HCT116 (cell line): ENCODE measurements at regions not wholly inside any gene's neighbourhood (a gene's known extent, or its start where the extent isn't known, plus 50 kb on each side); places are given as distances from the start of the nearest gene placed in this dataset.

Source experiments
- ATAC-seq: fragments of 200-7000 bp; cut with Tn5 transposase; 2 replicates; pipeline ENCODE4 v1.9.1; 2020; ENCODE audit warnings: mild to moderate bottlenecking, moderate library complexity
- BruUV-seq: library from RNA; stranded (reverse); fragments of 400-500 nt; replicated peaks from 2 replicates; lab custom pipeline; 2021; lab: Mats Ljungman, UMichigan
- CTCF ChIA-PET: fragments of 300-600 bp; sonication (Branson Sonifier 250); formaldehyde crosslinking; loops from one replicate; lab custom pipeline; 2021; ENCODE audit warnings: antibody characterized with exemption; lab: Charles Lee
- POLR2A ChIA-PET: fragments of 300-600, 350-600 bp; sonication (Branson Sonifier 250); formaldehyde crosslinking; loops from one replicate; lab custom pipeline; 2021; ENCODE audit warnings: antibody characterized with exemption; lab: Charles Lee
- RAD21 ChIA-PET, 2 experiments: fragments of 300-600 bp; sonication (Branson Sonifier 250); formaldehyde crosslinking; loops; one replicate each; lab custom pipeline; 2023; ENCODE audit warnings: low total read pairs in 2 of 2; ENCODE audit not compliant: uncharacterized antibody in 2 of 2, unreplicated experiment in 2 of 2, low non-redundant PET in 1 of 2; lab: Charles Lee
- DNase-seq: peaks from one replicate; pipeline ENCODE4 v3.0.0-alpha.2; 2010; ENCODE audit warnings: low read depth, low spot score
- H2AFZ ChIP-seq: fragments of 200-600 bp; shearing (Covaris generic), sonication (generic); 2 replicates; pipeline ENCODE4 v1.6.1; 2017; ENCODE audit warnings: low read depth, mixed run types, mixed read lengths, antibody characterized with exemption, low read length; ENCODE audit not compliant: poor library complexity, severe bottlenecking
- H3K27ac ChIP-seq: 2 replicates; pipeline ENCODE4 v1.5.1; 2012; ENCODE audit warnings: low read depth, low read length
- H3K27me3 ChIP-seq: fragments of 200-600 bp; sonication (generic); 2 replicates; pipeline ENCODE4 v1.6.1; 2016; ENCODE audit warnings: mixed run types, low read length, mixed read lengths; ENCODE audit not compliant: insufficient read depth
- H3K36me3 ChIP-seq, 2 experiments: fragments of 200-500 bp in 1 of 2; fragments of 200-600 bp in 1 of 2; sonication (Bioruptor generic) in 1 of 2; sonication (generic) in 1 of 2; 2 replicates each; pipeline versions ENCODE4 v1.5.1 to v1.6.1; 2014 to 2016; ENCODE audit warnings: low read length in 2 of 2, inconsistent platforms in 1 of 2, mixed read lengths in 1 of 2, mixed run types in 1 of 2; ENCODE audit not compliant: insufficient read depth in 2 of 2, control insufficient read depth in 1 of 2
- H3K4me1 ChIP-seq, 2 experiments: fragments of 200-600 bp in 1 of 2; sonication (generic) in 1 of 2; 2 replicates each; pipeline versions ENCODE4 v1.5.1 to v1.6.1; 2012 to 2017; ENCODE audit warnings: low read length in 2 of 2, inconsistent platforms in 1 of 2, mild to moderate bottlenecking in 1 of 2, mixed read lengths in 1 of 2, mixed run types in 1 of 2, moderate library complexity in 1 of 2; ENCODE audit not compliant: insufficient read depth in 2 of 2, control insufficient read depth in 1 of 2
- H3K4me2 ChIP-seq: fragments of 200-600 bp; sonication (generic); 2 replicates; pipeline ENCODE4 v1.6.1; 2017; ENCODE audit warnings: mixed run types, low read length, mixed read lengths
- H3K4me3 ChIP-seq, 2 experiments: fragments of 200-600 bp in 1 of 2; sonication (generic) in 1 of 2; replicated peaks in 1 of 2; 2 replicates each; pipeline ENCODE4 v1.5.1; 2011 to 2016; ENCODE audit warnings: low read length in 2 of 2, control low read depth in 1 of 2, low read depth in 1 of 2, mild to moderate bottlenecking in 1 of 2, mixed read lengths in 1 of 2, mixed run types in 1 of 2
- H3K79me2 ChIP-seq: fragments of 200-600 bp; sonication (generic); 2 replicates; pipeline ENCODE4 v1.6.1; 2017; ENCODE audit warnings: mild to moderate bottlenecking, mixed run types, low read length, moderate library complexity, mixed read lengths; ENCODE audit not compliant: insufficient read depth
- H3K9ac ChIP-seq: fragments of 200-600 bp; sonication (generic); 2 replicates; pipeline ENCODE4 v1.6.1; 2016; ENCODE audit warnings: low read length, mixed read lengths
- H3K9me2 ChIP-seq: fragments of 200-600 bp; sonication (generic), shearing (Covaris generic); 2 replicates; pipeline ENCODE4 v1.6.1; 2017; ENCODE audit warnings: mixed run types, mild to moderate bottlenecking, moderate library complexity; ENCODE audit not compliant: insufficient read depth
- H3K9me3 ChIP-seq, 2 experiments: fragments of 200-500 bp in 1 of 2; fragments of 200-600 bp in 1 of 2; sonication (Bioruptor generic) in 1 of 2; sonication (generic) in 1 of 2; 2 replicates each; pipeline ENCODE4 v1.6.1; 2014 to 2017; ENCODE audit warnings: low read length in 2 of 2, mixed read lengths in 2 of 2, inconsistent platforms in 1 of 2, low read depth in 1 of 2, mild to moderate bottlenecking in 1 of 2, mixed run types in 1 of 2, moderate library complexity in 1 of 2; ENCODE audit not compliant: control insufficient read depth in 1 of 2, insufficient read depth in 1 of 2
- H4K20me1 ChIP-seq: fragments of 200-600 bp; sonication (generic), shearing (Covaris generic); 2 replicates; pipeline ENCODE4 v1.6.1; 2017; ENCODE audit warnings: mixed run types, mild to moderate bottlenecking, moderate library complexity; ENCODE audit not compliant: insufficient read depth
- CBX3 ChIP-seq: IDR thresholded peaks from 2 replicates; pipeline ENCODE4 v1.6.1; 2012; ENCODE audit warnings: low read depth
- CTCF ChIP-seq, 3 experiments: fragments of 200-600 bp in 1 of 3; sonication (generic) in 1 of 3; IDR thresholded peaks in 2 of 3; conservative IDR thresholded peaks in 1 of 3; 2 replicates each; pipeline ENCODE4 v1.5.1; 2012 to 2017; ENCODE audit warnings: low read depth in 2 of 3, low read length in 2 of 3, antibody characterized with exemption in 1 of 3, borderline replicate concordance in 1 of 3, control low read depth in 1 of 3, mild to moderate bottlenecking in 1 of 3, mixed read lengths in 1 of 3, mixed run types in 1 of 3, moderate library complexity in 1 of 3; ENCODE audit not compliant: insufficient read depth in 1 of 3
- EGR1 ChIP-seq: IDR thresholded peaks from 2 replicates; pipeline ENCODE4 v1.6.1; 2012; ENCODE audit warnings: low read depth
- ELF1 ChIP-seq: IDR thresholded peaks from 2 replicates; pipeline ENCODE4 v1.6.1; 2012; ENCODE audit warnings: low read depth, borderline replicate concordance
- EZH2 ChIP-seq: fragments of 200-600 bp; sonication (generic); IDR thresholded peaks from 2 replicates; pipeline ENCODE4 v1.6.1; 2017; ENCODE audit warnings: antibody characterized with exemption, mixed run types
- FOSL1 ChIP-seq: IDR thresholded peaks from 2 replicates; pipeline ENCODE4 v1.6.1; 2012; ENCODE audit warnings: low read depth
- JUND ChIP-seq: IDR thresholded peaks from 2 replicates; pipeline ENCODE4 v1.6.1; 2012
- POLR2AphosphoS5 ChIP-seq: IDR thresholded peaks from 2 replicates; pipeline ENCODE4 v1.6.1; 2011; ENCODE audit warnings: mild to moderate bottlenecking, low read depth, low read length, moderate library complexity
- SIN3A ChIP-seq: IDR thresholded peaks from 2 replicates; pipeline ENCODE4 v1.6.1; 2012; ENCODE audit warnings: low read depth
- TCF7L2 ChIP-seq: IDR thresholded peaks from 2 replicates; pipeline ENCODE4 v1.7.0; 2011; ENCODE audit warnings: borderline replicate concordance, inconsistent platforms; ENCODE audit not compliant: insufficient read depth, insufficient read length; ENCODE audit errors: extremely low read depth
- YY1 ChIP-seq: IDR thresholded peaks from 2 replicates; pipeline ENCODE4 v1.6.1; 2011; ENCODE audit warnings: low read length, low read depth, moderate library complexity, mild to moderate bottlenecking; ENCODE audit not compliant: insufficient replicate concordance; ENCODE audit errors: extremely low read depth
- ZBTB33 ChIP-seq: IDR thresholded peaks from 2 replicates; pipeline ENCODE4 v1.6.1; 2011; ENCODE audit warnings: mild to moderate bottlenecking, low read length, moderate library complexity; ENCODE audit not compliant: insufficient replicate concordance; ENCODE audit errors: extremely low read depth
- intact Hi-C: fragments of 100-400 bp; cut with micrococcal nuclease; formaldehyde crosslinking; loops from 2 replicates; pipeline ENCODE4 v1.10.0; 2022

- TF ChIP-seq ZBTB33 (no peak), CBX3 (no peak), ELF1 (no peak), CTCF (IDR thresholded peaks at IDR 0.05 in 2 of 3, conservative IDR thresholded peaks at IDR 0.05 in 1 of 3; ENCODE audit: borderline replicate concordance in 1 of 3, insufficient read depth in 1 of 3, low read depth in 2 of 3, low read length in 2 of 3) (no peak), TCF7L2 (no peak), FOSL1 (no peak), SIN3A (no peak)
Measured at GRCh38 chr2:220002699-220003098, 375.3 kb downstream of the SLC4A3 start (continued).

DNA sequence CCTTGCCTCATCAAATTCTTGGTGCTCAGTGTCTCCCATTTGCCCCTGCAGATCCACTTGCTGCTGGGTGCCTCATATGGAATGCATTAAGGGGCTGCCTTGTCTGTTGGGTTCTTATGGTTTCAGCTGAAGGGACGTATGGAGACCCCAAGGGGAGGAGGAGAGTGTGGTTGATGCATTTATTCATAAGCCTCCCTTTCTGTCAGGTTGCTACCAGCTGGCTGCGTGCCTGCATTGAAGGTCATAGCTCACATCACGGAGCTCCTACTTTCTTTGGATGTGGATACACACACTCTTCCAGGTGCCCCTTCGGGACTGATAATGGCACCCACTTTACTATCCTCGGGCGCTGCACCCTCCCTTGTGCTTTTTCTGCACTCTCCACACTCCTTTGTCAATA is 377.9 kb downstream of the SLC4A3 start:
- Histone ChIP-seq H4K20me1 (no peaks in the 10 kb centered on the region), H3K27ac (no peak overlapping the region)
- no peak for TF ChIP-seq YY1
- TF ChIP-seq SIN3A: no peak
- no peak for TF ChIP-seq EZH2
- no peak for TF ChIP-seq FOSL1
- no peak for TF ChIP-seq POLR2AphosphoS5
- TF ChIP-seq JUND: no peak
- TF ChIP-seq ZBTB33: no peak
- no peak for TF ChIP-seq EGR1
- TF ChIP-seq, all 23 proteins: peak for 0
- Histone ChIP-seq H3K4me1 (peaks cover 19 to 24% of the 10 kb centered on the region in 2 experiments), H3K36me3 (no peaks in the 10 kb centered on the region), H3K9me3 (no peaks in the 10 kb centered on the region), H3K27me3 (no peaks in the 10 kb centered on the region), H3K79me2 (no peaks in the 10 kb centered on the region), H3K4me2 (no peak overlapping the region), H3K9ac (no peak overlapping the region), H3K4me3 (no peak overlapping the region), H2AFZ (no peak overlapping the region), H3K9me2 (no peaks in the 10 kb centered on the region)
- ChIA-PET RAD21 (no interaction called here), POLR2A (no interaction called here), CTCF (no interaction called here)
- no peak for DNase-seq
- ATAC-seq: no peak
- intact Hi-C loops: loop anchor here (10.0 kb wide), 1 partner anchor 271 kb away; no protein-coding TSS in a partner anchor
- BruUV-seq: no TSS peak
